Stimulated activated CD4-positive, alpha-beta T cell treated with anti-CD3 and anti-CD28 coated beads, Interleukin-4, amount 100 ng/mL, for 24 hours (primary cell): ENCODE measurements at regions not wholly inside any gene's neighbourhood (a gene's known extent, or its start where the extent isn't known, plus 50 kb on each side); places are given as distances from the start of the nearest gene placed in this dataset.
"Not testable (repeated sequence)": the region's sequence is repeated elsewhere in the genome, so short reads cannot be mapped to it uniquely, and the experiment has no call there.

ENCODE experiments used
- DNase-seq: peaks from one replicate; pipeline ENCODE4 v3.0.0-alpha.2; 2020

- no peak for DNase-seq
Observed at GRCh38 chr2:126253669-126254068, 402.3 kb upstream of the GYPC start.

DNA sequence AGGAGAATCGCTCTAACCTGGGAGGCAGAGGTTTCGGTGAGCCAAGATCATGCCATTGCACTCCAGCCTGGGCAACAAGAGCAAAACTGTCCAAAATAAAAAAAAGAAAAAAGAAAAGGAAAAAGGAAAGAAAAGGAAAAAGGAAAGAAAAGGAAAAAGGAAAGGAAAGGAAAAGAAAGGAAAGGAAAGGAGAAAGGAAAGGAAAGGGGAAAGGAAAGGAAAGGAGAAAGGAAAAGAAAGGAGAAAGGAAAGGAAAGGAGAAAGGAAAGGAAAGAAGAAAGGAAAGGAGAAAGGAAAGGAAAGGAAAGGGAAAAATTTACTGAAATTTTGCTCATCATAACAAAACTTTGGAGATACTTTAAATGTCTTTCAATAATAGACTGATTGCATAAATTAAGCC lies 391.3 kb upstream of the GYPC start:
- DNase-seq, result no peak

DNA sequence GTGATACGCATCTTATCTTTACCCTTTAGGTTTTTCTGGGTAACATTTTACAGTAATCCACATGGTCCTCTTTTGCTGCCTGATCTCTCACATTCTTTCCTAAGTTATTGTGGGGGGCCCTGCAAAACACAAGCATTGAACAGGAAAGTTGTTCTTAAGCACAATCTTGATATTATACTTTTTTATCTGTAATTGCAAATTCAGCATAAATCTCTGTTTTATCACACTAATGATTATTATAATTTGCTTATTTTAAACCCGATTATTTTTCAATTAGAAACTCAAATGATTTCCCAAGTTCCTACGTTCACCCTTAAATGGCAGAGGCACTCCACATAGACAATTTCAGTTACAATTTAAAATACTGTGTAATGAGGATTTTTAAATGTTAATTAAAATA lies 386.0 kb upstream of the GYPC start:
- DNase-seq, result no peak

DNA sequence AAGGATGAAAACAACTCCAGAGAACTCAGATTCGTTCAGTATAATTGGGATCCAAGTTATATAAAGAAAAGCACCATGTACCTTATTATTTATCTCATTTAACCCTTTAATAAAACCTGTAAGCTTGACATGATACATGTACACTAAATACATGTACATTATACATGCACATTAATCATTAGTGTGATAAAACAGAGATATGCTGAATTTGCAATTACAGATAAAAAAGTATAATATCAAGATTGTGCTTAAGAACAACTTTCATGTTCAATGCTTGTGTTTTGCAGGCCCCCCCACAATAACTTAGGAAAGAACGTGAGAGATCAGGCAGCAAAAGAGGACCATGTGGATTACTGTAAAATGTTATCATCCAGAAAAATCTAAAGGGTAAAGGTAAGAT lies 385.4 kb upstream of the GYPC start:
- DNase-seq, result no peak

- no peak for DNase-seq
Observed at GRCh38 chr2:126272401-126272800, 383.6 kb upstream of the GYPC start.

DNA sequence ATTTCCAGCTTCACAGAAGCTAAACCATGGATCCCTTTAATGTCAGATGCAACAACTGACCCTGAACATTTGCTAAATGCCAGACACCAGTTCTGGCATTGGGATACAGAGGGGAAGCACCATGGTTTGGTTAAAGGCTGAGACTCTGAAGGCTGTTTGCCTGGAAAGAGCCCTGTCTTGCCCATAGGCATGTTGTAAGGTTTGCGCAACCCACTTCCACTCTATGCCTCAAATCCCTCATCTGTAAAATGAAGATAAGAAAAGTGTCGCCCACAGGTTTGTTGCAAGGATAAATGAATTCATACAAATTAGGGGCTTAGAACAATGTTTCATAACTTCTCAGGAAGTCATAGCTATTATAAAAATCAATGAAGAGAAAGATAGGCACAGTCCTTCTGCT lies 380.9 kb upstream of the GYPC start:
- no peak for DNase-seq

- DNase-seq, result not testable (repeated sequence)
Observed at GRCh38 chr2:126276268-126276667, 379.7 kb upstream of the GYPC start.

DNA sequence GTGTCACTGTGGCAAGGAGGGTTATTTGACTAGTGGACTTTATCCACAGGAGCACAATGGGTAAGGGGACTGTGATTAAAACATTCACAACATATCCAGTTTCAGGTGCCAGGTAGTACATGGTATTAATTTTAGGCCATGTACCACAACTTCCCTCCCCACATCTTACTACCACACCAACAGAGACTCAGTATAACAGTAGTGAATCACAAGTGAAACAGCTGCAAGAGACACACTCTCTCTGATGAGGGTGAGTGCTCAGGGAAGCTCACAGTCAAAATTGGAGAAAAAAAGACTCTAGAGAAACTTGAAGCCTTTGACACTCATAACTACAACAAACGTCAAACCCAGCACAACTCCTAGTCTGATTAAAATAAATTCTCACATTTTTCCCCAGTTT lies 367.6 kb upstream of the GYPC start:
- no peak for DNase-seq

DNA sequence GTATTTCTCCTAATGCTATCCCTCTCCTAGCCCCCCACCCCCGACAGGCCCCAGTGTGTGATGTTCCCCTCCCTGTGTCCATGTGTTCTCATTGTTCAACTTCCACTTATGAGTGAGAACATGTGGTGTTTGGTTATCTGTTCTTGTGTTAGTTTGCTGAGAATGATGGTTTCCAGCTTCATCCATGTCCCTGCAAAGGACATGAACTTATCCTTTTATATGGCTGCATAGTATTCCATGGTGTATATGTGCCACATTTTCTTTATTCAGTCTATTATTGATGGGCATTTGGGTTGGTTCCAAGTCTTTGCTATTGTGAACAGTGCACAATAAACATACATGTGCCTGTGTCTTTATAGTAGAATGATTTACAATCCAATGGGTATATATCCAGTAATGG lies 362.0 kb upstream of the GYPC start:
- DNase-seq, result not testable (repeated sequence)

DNA sequence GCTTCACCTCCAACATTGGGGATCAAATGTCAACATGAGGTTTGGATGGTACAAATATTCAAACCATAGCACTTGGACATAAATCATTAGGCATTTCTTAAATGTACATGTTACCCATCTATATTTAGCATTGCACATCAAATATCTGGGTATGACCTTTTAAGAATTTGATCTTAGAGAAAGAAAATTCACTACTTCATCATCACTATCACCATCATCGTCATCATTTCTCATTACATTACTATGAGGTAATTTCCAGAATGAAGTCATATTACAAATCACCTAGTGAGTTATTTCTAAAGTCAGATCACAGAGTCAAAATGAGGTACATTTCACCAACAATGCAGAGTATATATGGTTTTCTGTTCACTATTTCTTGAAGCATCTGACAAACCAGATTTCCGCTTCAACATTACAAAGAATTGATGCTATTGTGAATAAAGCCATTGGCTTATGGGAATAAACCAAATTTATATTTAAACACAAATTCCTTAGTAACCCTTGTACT lies 356.4 kb upstream of the GYPC start:
- no peak for DNase-seq

- DNase-seq, result no peak
Observed at GRCh38 chr2:126300348-126300747, 355.6 kb upstream of the GYPC start.

DNA sequence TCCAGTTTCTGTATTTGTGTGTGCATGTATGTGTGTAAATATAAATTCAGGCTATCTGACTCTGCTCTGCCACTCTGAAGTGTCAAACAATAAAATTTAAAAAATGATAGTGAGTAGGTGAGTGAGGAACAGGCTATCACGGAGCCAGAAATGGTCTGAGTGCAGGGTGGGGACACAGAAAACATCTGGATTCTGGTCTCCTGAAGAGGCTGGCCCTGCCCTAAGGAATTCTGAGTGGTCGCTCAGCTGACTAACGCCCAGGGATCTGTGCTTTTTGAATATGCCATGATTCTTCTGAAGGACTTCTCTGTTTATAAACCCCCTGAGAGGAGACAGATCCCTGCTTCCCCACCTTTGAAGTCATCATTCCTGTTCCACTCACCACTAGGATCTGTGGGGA lies 353.9 kb upstream of the GYPC start:
- no peak for DNase-seq

GRCh38 chr2:126303113-126303512 lies 352.8 kb upstream of the GYPC start:
- no peak for DNase-seq

- no peak for DNase-seq
Observed at GRCh38 chr2:126304154-126304553, 351.8 kb upstream of the GYPC start.

DNA sequence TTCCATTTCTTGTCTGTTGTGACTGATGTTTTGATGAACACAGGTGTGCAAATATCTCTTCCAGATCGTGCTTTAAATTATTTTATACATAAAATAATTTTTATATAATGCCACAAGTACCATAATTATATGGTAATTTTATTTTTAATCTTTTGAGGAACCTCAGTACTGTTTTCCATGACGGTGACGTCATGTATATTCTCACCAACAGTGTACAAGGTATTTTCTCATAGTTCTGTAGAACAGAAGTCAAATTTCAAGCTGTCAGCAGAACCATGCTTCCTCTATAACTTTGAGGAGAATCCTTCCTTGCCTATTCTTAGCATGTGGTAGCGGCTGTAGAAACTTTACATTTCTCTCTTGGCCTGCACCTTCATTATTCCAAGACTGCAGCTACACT lies 349.4 kb upstream of the GYPC start:
- DNase-seq, result no peak

GRCh38 chr2:126307740-126308139 lies 348.2 kb upstream of the GYPC start:
- no peak for DNase-seq

GRCh38 chr2:126309185-126309584 lies 346.8 kb upstream of the GYPC start:
- DNase-seq, result no peak

DNA sequence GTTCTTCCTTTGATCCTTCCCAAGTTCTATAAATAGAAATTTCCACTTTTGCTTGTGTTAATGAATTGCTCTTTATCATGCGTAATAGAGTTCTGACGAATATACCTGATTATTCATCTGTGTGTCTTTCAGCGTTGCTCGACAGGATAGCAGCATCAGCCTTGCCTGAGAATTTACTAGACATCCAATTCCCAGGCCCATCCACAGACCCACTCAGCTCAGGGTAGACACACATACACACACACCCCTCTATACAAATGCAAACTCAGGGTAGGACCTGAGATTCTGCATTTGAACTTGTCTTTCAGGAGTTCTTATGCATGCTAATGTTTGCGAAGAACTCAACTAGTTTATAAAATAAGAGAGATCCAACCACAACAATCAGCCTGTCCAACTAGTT lies 343.4 kb upstream of the GYPC start:
- DNase-seq, result no peak

- DNase-seq, result no peak
Observed at GRCh38 chr2:126315828-126316227, 340.1 kb upstream of the GYPC start.

DNA sequence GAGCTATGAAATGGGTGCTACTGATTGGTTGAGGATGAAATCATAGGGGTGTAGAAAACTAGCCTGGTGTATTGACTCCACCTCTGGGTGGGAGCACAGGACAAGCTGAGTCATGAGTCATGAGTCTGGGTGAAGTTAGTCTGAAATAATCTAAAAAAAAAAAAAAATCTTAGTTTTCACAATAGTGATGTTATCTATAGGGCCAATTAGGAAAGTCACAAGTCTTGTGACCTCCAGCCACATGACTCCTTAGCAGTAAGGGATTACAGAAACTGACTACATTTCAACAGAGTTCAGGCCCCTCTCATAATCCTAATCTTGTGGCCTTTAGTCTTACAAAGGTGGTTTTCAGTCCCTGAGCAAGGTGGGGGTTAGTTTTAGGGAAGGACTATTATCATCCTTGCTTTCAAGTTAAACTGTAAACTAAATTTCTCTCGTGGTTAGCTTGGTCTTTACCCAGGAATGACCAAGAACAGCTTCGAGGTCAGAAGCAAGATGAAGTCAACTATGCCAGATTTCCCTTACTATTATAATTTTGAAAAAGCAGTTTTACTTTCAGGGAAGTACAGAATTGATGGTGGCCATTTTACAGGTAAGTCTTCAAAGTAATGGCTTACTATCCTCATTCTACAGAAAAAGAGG lies 338.0 kb upstream of the GYPC start:
- DNase-seq, result no peak

DNA sequence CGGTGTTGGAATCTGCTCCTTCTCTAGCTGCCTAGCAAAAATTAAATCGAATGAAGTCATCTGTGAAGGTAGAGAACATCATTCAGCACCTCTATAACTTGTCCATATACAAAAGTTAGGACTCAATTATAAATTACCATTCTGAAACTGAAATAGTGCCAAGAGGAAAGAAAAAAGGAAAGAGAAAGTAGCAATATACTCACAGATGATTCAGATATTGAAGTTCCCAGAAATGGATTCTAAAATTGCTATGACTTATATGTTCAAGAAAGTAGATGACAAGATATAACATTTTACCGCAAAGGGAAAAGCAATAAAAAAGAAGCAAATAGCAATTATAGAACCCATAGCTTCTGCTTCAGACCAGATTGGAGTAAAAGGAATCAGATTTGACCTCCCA lies 333.6 kb upstream of the GYPC start:
- no peak for DNase-seq

DNA sequence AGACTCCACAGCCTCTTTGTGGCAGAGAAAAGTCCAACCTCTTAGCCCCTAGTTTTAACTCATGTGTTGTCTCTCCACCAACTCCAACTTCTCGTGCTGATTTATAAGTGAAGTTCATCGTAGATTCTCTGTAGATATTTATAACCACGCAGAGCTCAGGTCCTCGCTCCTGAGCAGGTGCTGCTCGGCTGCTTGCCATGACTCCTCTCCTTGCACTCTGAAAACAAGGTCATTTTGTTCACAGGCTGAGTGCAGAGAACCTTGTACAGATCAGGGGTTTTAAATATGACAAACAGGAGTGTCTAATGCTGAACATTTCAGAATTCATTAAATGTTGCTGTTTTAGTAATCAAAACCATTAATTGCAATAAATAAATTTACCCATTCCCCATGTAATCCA lies 330.8 kb upstream of the GYPC start:
- no peak for DNase-seq

- no peak for DNase-seq
Observed at GRCh38 chr2:126329173-126329572, 326.8 kb upstream of the GYPC start.

DNA sequence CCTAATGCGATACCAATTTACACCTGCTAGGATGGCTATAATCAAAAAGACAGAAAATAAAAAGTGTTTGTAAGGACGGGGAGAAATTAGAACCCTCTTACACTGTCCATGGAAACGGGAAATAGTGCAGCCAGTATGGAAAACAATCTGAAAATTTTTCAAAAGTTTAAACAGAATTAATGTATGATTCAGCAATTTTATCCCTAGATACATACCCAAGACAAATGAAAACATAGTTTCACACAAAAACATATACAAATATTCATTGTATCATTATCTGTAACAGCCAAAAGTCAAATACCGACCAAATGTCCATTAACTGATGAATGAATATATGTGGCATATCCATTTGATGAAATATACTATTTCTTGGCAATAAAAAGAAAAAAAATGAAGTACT lies 313.5 kb upstream of the GYPC start:
- DNase-seq, result no peak

- no peak for DNase-seq
Observed at GRCh38 chr2:126343136-126343535, 312.8 kb upstream of the GYPC start.

DNA sequence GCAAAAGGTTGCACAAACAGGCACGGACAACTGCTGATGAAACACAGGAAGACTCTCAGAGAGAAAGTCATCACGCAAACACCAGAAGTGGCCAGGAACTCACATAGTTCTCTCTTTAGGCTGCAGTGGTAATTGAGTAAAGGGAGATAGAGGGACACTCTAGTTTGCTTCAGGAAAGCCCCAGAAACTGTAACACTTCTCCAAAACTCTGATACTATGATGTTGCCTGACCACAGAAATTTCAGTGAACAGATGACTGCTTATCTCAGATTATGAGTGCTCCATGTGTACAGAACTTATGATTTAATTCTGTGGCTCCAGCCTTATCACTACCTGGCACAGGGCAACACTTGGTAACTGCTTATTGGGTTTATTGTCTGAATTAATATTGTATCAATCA lies 311.5 kb upstream of the GYPC start:
- DNase-seq, result no peak
